ENCODE measurements at regions not wholly inside any gene's neighbourhood (a gene's known extent, or its start where the extent isn't known, plus 50 kb on each side); places are given as distances from the start of the nearest gene placed in this dataset.

GRCh38 chr10:109281347-109281746 lies 642.0 kb downstream of the XPNPEP1 start:
- Histone ChIP-seq H2BK12ac (ENCODE audit: low read depth, low read length) (no peak overlapping the region), H3K18ac (ENCODE audit: extremely low read depth, low read length) (no peak overlapping the region), H2BK15ac (ENCODE audit: low read length) (no peak overlapping the region), H3K4ac (replicated peaks; ENCODE audit: insufficient read length, low read depth, low read length) (no peak overlapping the region), H2BK20ac (ENCODE audit: low read length) (no peak overlapping the region), H3K79me1 (ENCODE audit: low read depth, low read length) (no peaks in the 10 kb centered on the region), H4K5ac (ENCODE audit: insufficient read length, low read depth, low read length) (no peak overlapping the region), H2BK5ac (ENCODE audit: low read depth, low read length) (no peak overlapping the region), H4K20me1 (replicated peaks in 1 of 2; ENCODE audit: control insufficient read depth in 1 of 2, insufficient read depth in 2 of 2, low read length in 2 of 2) (no peaks in the 10 kb centered on the region), H2AFZ (ENCODE audit: low read length) (no peak overlapping the region), H3K4me3 (ENCODE audit: extremely low read depth in 1 of 4, insufficient read depth in 2 of 4, low read depth in 3 of 4, low read length in 4 of 4) (no peak overlapping the region), H3K27me3 (replicated peaks in 1 of 4; ENCODE audit: control insufficient read depth in 3 of 4, extremely low read depth in 1 of 4, insufficient read depth in 3 of 4, low read length in 3 of 4) (no peaks in the 10 kb centered on the region), H3K14ac (ENCODE audit: insufficient read length) (no peak overlapping the region), H3K79me2 (ENCODE audit: control insufficient read depth in 1 of 2, insufficient read depth in 2 of 2, low read length in 2 of 2) (no peaks in the 10 kb centered on the region), H2AK5ac (ENCODE audit: low read depth, low read length) (no peak overlapping the region), H3K23ac (ENCODE audit: insufficient read length) (no peak overlapping the region), H4K91ac (replicated peaks; ENCODE audit: insufficient read length, low read length) (no peak overlapping the region), H2BK120ac (replicated peaks; ENCODE audit: low read depth, low read length) (no peak overlapping the region), H3K56ac (replicated peaks; ENCODE audit: insufficient read length, low read depth, low read length) (no peak overlapping the region), H3K9me3 (ENCODE audit: insufficient read depth in 2 of 2, low read depth in 1 of 2, low read length in 1 of 2) (no peaks in the 10 kb centered on the region), H3K23me2 (ENCODE audit: low read depth, low read length) (no peaks in the 10 kb centered on the region), H3K27ac (ENCODE audit: low read depth, low read length) (no peak overlapping the region), H4K8ac (ENCODE audit: extremely low read depth, insufficient read depth, low read length) (no peak overlapping the region), H3K4me2 (ENCODE audit: insufficient read depth in 1 of 2, low read depth in 2 of 2, low read length in 2 of 2) (no peak overlapping the region), H3K4me1 (replicated peaks in 1 of 4; ENCODE audit: control insufficient read depth in 3 of 4, insufficient read depth in 4 of 4, low read length in 3 of 4) (no peaks in the 10 kb centered on the region), H3K9ac (replicated peaks in 1 of 4; ENCODE audit: extremely low read depth in 1 of 4, low read depth in 3 of 4, low read length in 3 of 4) (no peak overlapping the region), H3K36me3 (ENCODE audit: control insufficient read depth in 2 of 4, insufficient read depth in 4 of 4, low read length in 3 of 4) (no peaks in the 10 kb centered on the region)
- ChIA-PET CTCF (ENCODE audit: partially characterized antibody) (no interaction called here), POLR2A (ENCODE audit: partially characterized antibody) (interaction anchor here (0.7 kb wide), 1 partner anchor 29 kb away, joined by 3 read pairs; no protein-coding TSS in a partner anchor)
- TF ChIP-seq SUZ12 (IDR thresholded peaks at IDR 0.05; ENCODE audit: low read length) (no peak), CEBPB (IDR thresholded peaks at IDR 0.05; ENCODE audit: low read depth, low read length) (peak; percentile 9; the same call in 1 of the 2 replicates)
- FAIRE-seq (no peak), DNase-seq (ENCODE audit: low read depth in 1 of 2, low spot score in 2 of 2) (no peak)
- 92% methylated on average over 1 of the region's 1 CpG; no CpG with 5 or more reads in 1 of the 2 experiments for WGBS, 2 experiments (ENCODE audit: extremely low coverage in 1 of 2, insufficient coverage in 1 of 2, insufficient read length in 1 of 2, insufficient replicate concordance in 2 of 2, low coverage in 1 of 2, low lambda C conversion rate in 2 of 2, missing lambda C conversion rate in 1 of 2)
